ENCODE measurements at regions not wholly inside any gene's neighbourhood (a gene's known extent, or its start where the extent isn't known, plus 50 kb on each side); places are given as distances from the start of the nearest gene placed in this dataset.

GRCh38 chr4:86532851-86533250, 61.3 kb upstream of the PTPN13 start:
- no peaks in the 10 kb centered on the region for H3K27me3 ChIP-seq (ENCODE audit: control insufficient read depth, insufficient read depth, low read length)
- H3K36me3 ChIP-seq (ENCODE audit: control insufficient read depth, insufficient read depth, low read length), result no peaks in the 10 kb centered on the region
- H3K9ac ChIP-seq (ENCODE audit: low read depth, low read length), result no peak overlapping the region
- no peaks in the 10 kb centered on the region for H3K9me3 ChIP-seq (ENCODE audit: control insufficient read depth, insufficient read depth, low read length)
- H3K4me1 ChIP-seq (ENCODE audit: control insufficient read depth, insufficient read depth, low read length), result no peaks in the 10 kb centered on the region
- no peak overlapping the region for H3K4me3 ChIP-seq (ENCODE audit: low read depth, low read length)

DNA sequence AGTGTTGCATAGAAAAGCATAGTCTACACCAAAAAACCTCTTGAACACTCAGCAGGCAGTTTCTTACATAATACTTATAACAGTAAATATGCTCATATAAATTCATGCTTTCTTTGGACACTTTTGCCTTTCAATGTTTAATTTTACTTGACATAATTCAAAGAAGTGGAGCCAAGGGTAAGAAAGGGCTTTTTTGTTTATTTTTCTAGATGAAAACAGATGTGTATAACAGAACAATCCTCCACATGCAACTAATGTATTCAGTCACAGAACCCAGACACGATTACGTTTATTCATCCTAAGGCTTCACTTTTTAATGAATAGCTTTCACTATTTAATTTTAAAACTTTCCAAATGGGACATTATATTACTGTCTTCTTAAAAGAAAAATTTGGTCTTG, 58.0 kb upstream of the PTPN13 start:
- H3K9me3 ChIP-seq (ENCODE audit: control insufficient read depth, insufficient read depth, low read length), result no peaks in the 10 kb centered on the region
- no peaks in the 10 kb centered on the region for H3K27me3 ChIP-seq (ENCODE audit: control insufficient read depth, insufficient read depth, low read length)
- no peaks in the 10 kb centered on the region for H3K36me3 ChIP-seq (ENCODE audit: control insufficient read depth, insufficient read depth, low read length)
- H3K9ac ChIP-seq (ENCODE audit: low read depth, low read length), result no peak overlapping the region
- H3K4me1 ChIP-seq (ENCODE audit: control insufficient read depth, insufficient read depth, low read length), result no peaks in the 10 kb centered on the region
- H3K4me3 ChIP-seq (ENCODE audit: low read depth, low read length), result no peak overlapping the region

DNA sequence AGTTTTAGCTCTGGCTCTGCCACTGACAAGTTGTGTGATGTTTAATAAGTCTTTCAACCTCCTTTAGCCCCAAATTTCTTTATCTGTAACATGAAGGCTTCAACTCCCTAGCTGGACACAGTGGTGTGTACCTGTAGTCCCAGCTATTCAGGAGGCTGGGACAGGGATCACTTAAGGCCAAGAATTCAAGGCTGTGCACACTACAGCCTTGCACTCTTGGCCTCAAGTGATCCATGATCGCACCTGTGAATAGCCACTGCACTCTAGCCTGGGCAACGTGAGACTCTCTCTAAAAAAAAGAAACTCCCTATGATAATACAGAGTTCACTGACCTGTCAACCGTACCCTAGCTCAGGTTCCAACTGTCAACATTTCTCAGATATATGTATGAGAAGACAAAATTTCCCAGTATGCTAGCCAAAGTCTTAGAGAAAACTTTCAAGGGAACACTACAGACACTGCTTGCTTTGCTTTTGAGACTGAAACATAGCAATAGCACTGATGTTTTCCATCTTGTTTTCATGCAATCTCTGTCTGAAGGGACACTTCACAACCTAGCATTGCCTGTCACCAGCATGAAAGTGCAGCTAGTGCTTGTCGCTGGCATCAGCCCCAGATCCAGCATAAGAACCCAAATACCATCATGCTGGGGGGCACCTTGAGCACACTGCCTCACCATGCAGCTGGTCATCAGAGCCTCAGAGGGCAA, 51.6 kb upstream of the PTPN13 start:
- no peak overlapping the region for H3K4me3 ChIP-seq (ENCODE audit: low read depth, low read length)
- no peaks in the 10 kb centered on the region for H3K4me1 ChIP-seq (ENCODE audit: control insufficient read depth, insufficient read depth, low read length)
- H3K9me3 ChIP-seq (ENCODE audit: control insufficient read depth, insufficient read depth, low read length), result no peaks in the 10 kb centered on the region
- H3K27me3 ChIP-seq (ENCODE audit: control insufficient read depth, insufficient read depth, low read length), result no peaks in the 10 kb centered on the region
- no peaks in the 10 kb centered on the region for H3K36me3 ChIP-seq (ENCODE audit: control insufficient read depth, insufficient read depth, low read length)
- no peak overlapping the region for H3K9ac ChIP-seq (ENCODE audit: low read depth, low read length)

DNA sequence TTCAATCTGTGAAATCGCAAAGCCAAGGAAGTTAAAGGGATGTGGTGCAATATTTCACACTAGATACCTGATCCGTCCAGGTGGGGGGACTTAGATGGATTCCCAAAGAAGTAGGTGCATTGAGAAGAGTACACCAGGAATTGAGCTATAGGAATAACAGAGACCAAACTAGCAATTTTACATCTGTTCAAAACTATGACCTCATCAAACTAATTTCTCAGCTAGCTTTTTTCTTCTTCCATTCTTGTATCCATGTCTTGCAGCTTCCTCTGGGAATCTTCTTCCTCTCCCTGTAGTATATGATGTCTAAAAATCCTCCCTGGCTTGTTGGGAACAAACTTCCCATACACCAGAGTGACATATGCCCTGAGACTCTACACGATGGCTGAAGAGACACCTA, 51.0 kb upstream of the PTPN13 start:
- Histone ChIP-seq H3K9me3 (ENCODE audit: control insufficient read depth, insufficient read depth, low read length) (no peaks in the 10 kb centered on the region), H3K4me3 (ENCODE audit: low read depth, low read length) (no peak overlapping the region), H3K9ac (ENCODE audit: low read depth, low read length) (no peak overlapping the region), H3K36me3 (ENCODE audit: control insufficient read depth, insufficient read depth, low read length) (no peaks in the 10 kb centered on the region), H3K4me1 (ENCODE audit: control insufficient read depth, insufficient read depth, low read length) (no peaks in the 10 kb centered on the region), H3K27me3 (ENCODE audit: control insufficient read depth, insufficient read depth, low read length) (no peaks in the 10 kb centered on the region)

DNA sequence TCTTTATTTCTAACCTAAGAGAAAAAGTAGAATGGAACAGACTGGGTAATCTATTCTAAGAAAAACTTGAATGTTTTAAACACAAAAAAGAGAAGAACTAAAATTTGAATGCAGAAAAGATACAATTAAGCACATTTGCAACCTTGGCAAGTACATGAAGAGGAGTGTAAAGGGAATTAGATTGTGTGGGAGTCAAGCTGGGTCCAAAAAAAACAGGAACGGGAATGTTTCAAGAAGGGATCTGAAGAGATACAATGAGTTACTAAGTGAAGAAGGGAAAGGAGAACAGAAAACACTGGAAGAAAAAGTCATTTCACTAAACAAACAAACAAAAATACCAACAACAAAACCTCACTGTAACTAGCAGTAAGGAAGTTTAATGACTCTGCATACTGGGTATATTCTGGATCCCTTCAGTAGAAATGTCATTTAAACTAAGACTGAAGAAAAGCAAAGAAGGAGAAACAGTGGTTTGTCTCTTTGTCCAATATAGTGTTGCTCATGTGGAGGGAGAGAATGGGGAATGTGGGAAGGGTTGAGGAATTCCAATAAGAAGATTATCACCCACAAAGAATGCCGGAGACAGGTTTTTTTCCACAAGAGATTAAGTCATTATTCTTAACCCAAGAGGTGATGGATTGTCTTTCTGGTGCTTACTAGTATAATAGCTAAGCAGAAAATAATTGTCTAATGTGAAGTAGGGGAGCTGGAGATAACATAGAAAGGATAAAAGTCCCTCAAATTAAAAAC, 50.4 kb upstream of the PTPN13 start:
- Histone ChIP-seq H3K27me3 (ENCODE audit: control insufficient read depth, insufficient read depth, low read length) (no peaks in the 10 kb centered on the region), H3K9ac (ENCODE audit: low read depth, low read length) (no peak overlapping the region), H3K9me3 (ENCODE audit: control insufficient read depth, insufficient read depth, low read length) (no peaks in the 10 kb centered on the region), H3K4me3 (ENCODE audit: low read depth, low read length) (no peak overlapping the region), H3K4me1 (ENCODE audit: control insufficient read depth, insufficient read depth, low read length) (no peaks in the 10 kb centered on the region), H3K36me3 (ENCODE audit: control insufficient read depth, insufficient read depth, low read length) (no peaks in the 10 kb centered on the region)

GRCh38 chr4:86544310-86544966, 49.7 kb upstream of the PTPN13 start:
- Histone ChIP-seq H3K36me3 (ENCODE audit: control insufficient read depth, insufficient read depth, low read length) (no peaks in the 10 kb centered on the region), H3K4me1 (ENCODE audit: control insufficient read depth, insufficient read depth, low read length) (no peaks in the 10 kb centered on the region), H3K27me3 (ENCODE audit: control insufficient read depth, insufficient read depth, low read length) (no peaks in the 10 kb centered on the region), H3K9me3 (ENCODE audit: control insufficient read depth, insufficient read depth, low read length) (no peaks in the 10 kb centered on the region), H3K9ac (ENCODE audit: low read depth, low read length) (no peak overlapping the region), H3K4me3 (ENCODE audit: low read depth, low read length) (no peak overlapping the region)

All from iPS-15b (cell line).